ENCODE measurements at regions not wholly inside any gene's neighbourhood (a gene's known extent, or its start where the extent isn't known, plus 50 kb on each side); places are given as distances from the start of the nearest gene placed in this dataset.

- DNase-seq (ENCODE audit: low spot score), result no peak
Observed at GRCh38 chr5:123880875-123881274, 368.9 kb downstream of the CSNK1G3 start.

GRCh38 chr5:123879071-123879470, 367.1 kb downstream of the CSNK1G3 start:
- DNase-seq (ENCODE audit: low spot score), result no peak

GRCh38 chr5:123876276-123876790, 364.4 kb downstream of the CSNK1G3 start:
- no peak for DNase-seq (ENCODE audit: low spot score)

GRCh38 chr5:123875561-123876275, 363.7 kb downstream of the CSNK1G3 start:
- DNase-seq (ENCODE audit: low spot score), result peak; percentile 37

GRCh38 chr5:123874600-123875201, 362.7 kb downstream of the CSNK1G3 start:
- no peak for DNase-seq (ENCODE audit: low spot score)

- no peak for DNase-seq (ENCODE audit: low spot score)
Observed at GRCh38 chr5:123873846-123874245, 361.9 kb downstream of the CSNK1G3 start.

GRCh38 chr5:123871373-123871772, 359.4 kb downstream of the CSNK1G3 start:
- no peak for DNase-seq (ENCODE audit: low spot score)

- DNase-seq (ENCODE audit: low spot score), result no peak
Observed at GRCh38 chr5:123868881-123869280, 356.9 kb downstream of the CSNK1G3 start.

- no peak for DNase-seq (ENCODE audit: low spot score)
Observed at GRCh38 chr5:123868267-123868666, 356.3 kb downstream of the CSNK1G3 start.

GRCh38 chr5:123865641-123866040, 353.7 kb downstream of the CSNK1G3 start:
- DNase-seq (ENCODE audit: low spot score), result no peak

- DNase-seq (ENCODE audit: low spot score), result no peak
Observed at GRCh38 chr5:123864578-123864977, 352.6 kb downstream of the CSNK1G3 start.

GRCh38 chr5:123858938-123859337, 347.0 kb downstream of the CSNK1G3 start:
- DNase-seq (ENCODE audit: low spot score), result no peak

GRCh38 chr5:123856766-123857165, 344.8 kb downstream of the CSNK1G3 start:
- no peak for DNase-seq (ENCODE audit: low spot score)

GRCh38 chr5:123855609-123856008, 343.6 kb downstream of the CSNK1G3 start:
- DNase-seq (ENCODE audit: low spot score), result no peak

GRCh38 chr5:123845356-123846100, 333.6 kb downstream of the CSNK1G3 start:
- no peak for DNase-seq (ENCODE audit: low spot score)

- DNase-seq (ENCODE audit: low spot score), result no peak
Observed at GRCh38 chr5:123844873-123845272, 332.9 kb downstream of the CSNK1G3 start.

- no peak for DNase-seq (ENCODE audit: low spot score)
Observed at GRCh38 chr5:123835421-123835820, 323.4 kb downstream of the CSNK1G3 start.

GRCh38 chr5:123830575-123830974, 318.6 kb downstream of the CSNK1G3 start:
- DNase-seq (ENCODE audit: low spot score), result no peak

- DNase-seq (ENCODE audit: low spot score), result no peak
Observed at GRCh38 chr5:123827811-123828210, 315.8 kb downstream of the CSNK1G3 start.

GRCh38 chr5:123819833-123820232, 307.9 kb downstream of the CSNK1G3 start:
- no peak for DNase-seq (ENCODE audit: low spot score)

- DNase-seq (ENCODE audit: low spot score), result no peak
Observed at GRCh38 chr5:123819386-123819785, 307.4 kb downstream of the CSNK1G3 start.

GRCh38 chr5:123817267-123817666, 305.3 kb downstream of the CSNK1G3 start:
- DNase-seq (ENCODE audit: low spot score), result no peak
